Lung (tissue), 11 donors: ENCODE measurements at regions not wholly inside any gene's neighbourhood (a gene's known extent, or its start where the extent isn't known, plus 50 kb on each side); places are given as distances from the start of the nearest gene placed in this dataset.

Experiments used
- ATAC-seq: fragments of 200-7000 bp; cut with Tn5 transposase; one replicate; pipeline ENCODE4 v1.9.1; 2020; ENCODE audit warnings: moderate number of reproducible peaks; ENCODE audit not compliant: insufficient read depth, low FRiP score
- DNase-seq, 3 donors: peaks; one replicate each; pipeline ENCODE4 v3.0.0-alpha.2; 2013 to 2017
- H3K27ac ChIP-seq, 2 donors: one replicate each; pipeline ENCODE4 v1.5.1; 2013; ENCODE audit warnings: mild to moderate bottlenecking in 2 of 2, moderate library complexity in 2 of 2, control low read depth in 1 of 2, inconsistent platforms in 1 of 2, low read depth in 1 of 2, low read length in 1 of 2
- H3K27me3 ChIP-seq, 3 donors: one replicate each; pipeline ENCODE4 v1.5.1; 2013; ENCODE audit warnings: low read length in 2 of 3; ENCODE audit not compliant: control insufficient read depth in 3 of 3, insufficient read depth in 3 of 3
- H3K36me3 ChIP-seq, 4 donors: one replicate each; pipeline ENCODE4 v1.5.1; 2013; ENCODE audit warnings: low read length in 4 of 4, mild to moderate bottlenecking in 1 of 4, moderate library complexity in 1 of 4; ENCODE audit not compliant: control insufficient read depth in 4 of 4, insufficient read depth in 4 of 4
- H3K4me1 ChIP-seq, 5 donors: one replicate each; pipeline ENCODE4 v1.5.1; 2013; ENCODE audit warnings: low read length in 5 of 5, mild to moderate bottlenecking in 2 of 5, moderate library complexity in 1 of 5; ENCODE audit not compliant: control insufficient read depth in 5 of 5, insufficient read depth in 5 of 5
- H3K4me3 ChIP-seq: one replicate; pipeline ENCODE4 v1.5.1; 2013; ENCODE audit warnings: mild to moderate bottlenecking, control low read depth, moderate library complexity
- H3K9ac ChIP-seq, 2 donors: one replicate each; pipeline ENCODE4 v1.5.1; 2013; ENCODE audit warnings: low read length in 2 of 2, control low read depth in 1 of 2; ENCODE audit not compliant: insufficient read depth in 1 of 2
- H3K9me3 ChIP-seq, 4 donors: one replicate each; pipeline ENCODE4 v1.5.1; 2013; ENCODE audit warnings: low read length in 3 of 4, mild to moderate bottlenecking in 1 of 4, moderate library complexity in 1 of 4; ENCODE audit not compliant: control insufficient read depth in 4 of 4, insufficient read depth in 3 of 4
- WGBS, 2 donors: extraction: QIAGEN DNeasy Blood & Tissue Kit; methylation state at CpG; one replicate each; pipeline ENCODE4 v1.1.7; 2013; 5-methylcytosine and 5-hydroxymethylcytosine counted together
- TF ChIP-seq, protein P1 (sequence below): IDR thresholded peaks from 2 replicates; pipeline ENCODE4 v1.5.1; 2012; ENCODE audit warnings: mild to moderate bottlenecking; ENCODE audit errors: control extremely low read depth, extremely low read depth
- donor health status: control.
- donor health status: control.
- donor health status: Bipolar disorder and iron deficiency.
- donor health status: healthy.
- donor health status: DM: yes; HTN: yes; CAD: no.

- Histone ChIP-seq H3K4me3 (no peak overlapping the region), H3K27me3 (no peaks in the 10 kb centered on the region), H3K27ac (no peak overlapping the region), H3K36me3 (no peaks in the 10 kb centered on the region), H3K9me3 (peaks cover 0 to 5% (median 0%) of the 10 kb centered on the region in 4 donors), H3K9ac (no peak overlapping the region), H3K4me1 (peaks cover 0 to 52% (median 33%) of the 10 kb centered on the region in 5 donors)
- DNase-seq (peak in 1 of 3 donors; percentile 66), ATAC-seq (no peak)
- 69 to 79% methylated on average over 38 to 39 of the region's 39 CpGs for WGBS, 2 donors
- TF ChIP-seq, protein P1, sequence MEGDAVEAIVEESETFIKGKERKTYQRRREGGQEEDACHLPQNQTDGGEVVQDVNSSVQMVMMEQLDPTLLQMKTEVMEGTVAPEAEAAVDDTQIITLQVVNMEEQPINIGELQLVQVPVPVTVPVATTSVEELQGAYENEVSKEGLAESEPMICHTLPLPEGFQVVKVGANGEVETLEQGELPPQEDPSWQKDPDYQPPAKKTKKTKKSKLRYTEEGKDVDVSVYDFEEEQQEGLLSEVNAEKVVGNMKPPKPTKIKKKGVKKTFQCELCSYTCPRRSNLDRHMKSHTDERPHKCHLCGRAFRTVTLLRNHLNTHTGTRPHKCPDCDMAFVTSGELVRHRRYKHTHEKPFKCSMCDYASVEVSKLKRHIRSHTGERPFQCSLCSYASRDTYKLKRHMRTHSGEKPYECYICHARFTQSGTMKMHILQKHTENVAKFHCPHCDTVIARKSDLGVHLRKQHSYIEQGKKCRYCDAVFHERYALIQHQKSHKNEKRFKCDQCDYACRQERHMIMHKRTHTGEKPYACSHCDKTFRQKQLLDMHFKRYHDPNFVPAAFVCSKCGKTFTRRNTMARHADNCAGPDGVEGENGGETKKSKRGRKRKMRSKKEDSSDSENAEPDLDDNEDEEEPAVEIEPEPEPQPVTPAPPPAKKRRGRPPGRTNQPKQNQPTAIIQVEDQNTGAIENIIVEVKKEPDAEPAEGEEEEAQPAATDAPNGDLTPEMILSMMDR, result no peak
These were observed 58.8 kb upstream of the FBRSL1 start for GRCh38 chr12:132430838-132431774.

- no peak overlapping the region for H3K4me3 ChIP-seq
- no peaks in the 10 kb centered on the region for H3K36me3 ChIP-seq
- H3K4me1 ChIP-seq, result peaks cover 0 to 52% (median 33%) of the 10 kb centered on the region in 5 donors
- H3K27ac ChIP-seq, result no peak overlapping the region
- WGBS, 2 donors, result 13 to 14% methylated on average over 25 of the region's 25 CpGs
- DNase-seq (no peak), ATAC-seq (peak; percentile 31)
- H3K27me3 ChIP-seq, result no peaks in the 10 kb centered on the region
- peaks cover 0 to 5% (median 0%) of the 10 kb centered on the region in 4 donors for H3K9me3 ChIP-seq
- TF ChIP-seq, protein P1, result no peak
- H3K9ac ChIP-seq, result peak overlapping the region in 1 of 2 donors; percentile 34
These were observed 59.9 kb upstream of the FBRSL1 start for GRCh38 chr12:132429946-132430643.

DNA sequence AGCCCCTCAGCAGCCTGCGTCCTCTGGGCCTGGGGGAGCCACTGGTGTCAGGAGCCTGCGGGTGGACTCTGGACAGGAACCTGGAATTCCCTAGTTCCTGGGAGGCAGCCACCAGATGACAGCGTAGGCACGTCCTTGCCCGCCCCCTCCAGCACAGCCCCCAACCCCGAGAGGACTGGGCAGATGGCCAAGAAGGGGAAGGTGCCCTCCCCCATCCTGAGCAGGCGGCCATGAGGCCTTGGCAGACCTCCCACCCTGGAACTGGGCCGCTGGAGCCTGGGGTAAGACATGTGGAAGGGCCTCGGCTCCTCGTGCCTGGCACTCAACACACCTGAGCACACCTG, 60.4 kb upstream of the FBRSL1 start:
- Histone ChIP-seq H3K36me3 (no peaks in the 10 kb centered on the region), H3K9ac (peak overlapping the region in 1 of 2 donors; percentile 34), H3K27ac (no peak overlapping the region), H3K4me1 (peaks cover 0 to 54% (median 33%) of the 10 kb centered on the region in 5 donors), H3K4me3 (no peak overlapping the region), H3K27me3 (no peaks in the 10 kb centered on the region), H3K9me3 (peaks cover 0 to 10% (median 0%) of the 10 kb centered on the region in 4 donors)
- WGBS, 2 donors, result 2 to 13% methylated on average over 10 of the region's 10 CpGs
- ATAC-seq (no peak), DNase-seq (peak; percentile 90 to 94 (median 94))
- TF ChIP-seq, protein P1, result no peak
